GM12892 (cell line): ENCODE measurements at regions not wholly inside any gene's neighbourhood (a gene's known extent, or its start where the extent isn't known, plus 50 kb on each side); places are given as distances from the start of the nearest gene placed in this dataset.

Experiments used
- DNase-seq: peaks from one replicate; pipeline ENCODE4 v3.0.0; 2011; ENCODE audit not compliant: insufficient read length
- FAIRE-seq: peaks from 2 replicates; lab custom pipeline; 2011; peaks lifted over from hg19 to GRCh38; lab: Jason Lieb, UNC
- POLR2A ChIP-seq: IDR thresholded peaks from 2 replicates; pipeline ENCODE4 v1.6.1; 2011; ENCODE audit warnings: low read depth, low read length, control low read depth
- POLR2AphosphoS5 ChIP-seq: IDR thresholded peaks from 2 replicates; pipeline ENCODE4 v1.6.1; 2011; ENCODE audit warnings: low read depth, low read length, control low read depth
- TAF1 ChIP-seq: IDR thresholded peaks from 2 replicates; pipeline ENCODE4 v1.6.1; 2011; ENCODE audit warnings: low read depth, mild to moderate bottlenecking, control low read depth, low read length, borderline replicate concordance

- TF ChIP-seq POLR2AphosphoS5 (no peak), TAF1 (no peak), POLR2A (no peak)
- FAIRE-seq = no peak
- no peak for DNase-seq
These were observed 73.8 kb upstream of the BMPER start for GRCh38 chr7:33831389-33832141.

DNA sequence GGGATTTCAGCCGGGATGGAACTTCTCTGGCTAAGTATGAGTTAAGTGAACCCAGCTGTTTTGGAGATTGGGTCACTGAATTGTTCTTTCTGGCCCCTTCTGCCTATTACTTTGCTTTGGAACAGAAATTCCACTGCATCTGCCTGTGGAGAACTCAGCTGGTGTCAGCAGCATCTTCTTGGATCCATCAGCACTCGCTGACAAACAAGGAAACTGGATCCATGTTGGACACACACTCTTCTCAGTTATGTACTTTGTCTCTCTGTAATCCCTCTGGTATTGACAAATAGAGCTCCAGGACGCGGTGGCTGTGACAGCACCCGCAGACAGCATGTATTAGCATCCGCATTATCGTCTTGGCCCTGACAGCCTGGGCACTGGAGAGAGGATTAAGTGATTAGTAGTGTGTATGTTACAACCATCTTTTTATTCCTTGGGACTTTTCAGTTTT is 73.0 kb upstream of the BMPER start:
- no peak for TF ChIP-seq POLR2AphosphoS5
- TF ChIP-seq POLR2A = no peak
- TF ChIP-seq TAF1 = no peak
- no peak for DNase-seq
- FAIRE-seq = no peak

DNA sequence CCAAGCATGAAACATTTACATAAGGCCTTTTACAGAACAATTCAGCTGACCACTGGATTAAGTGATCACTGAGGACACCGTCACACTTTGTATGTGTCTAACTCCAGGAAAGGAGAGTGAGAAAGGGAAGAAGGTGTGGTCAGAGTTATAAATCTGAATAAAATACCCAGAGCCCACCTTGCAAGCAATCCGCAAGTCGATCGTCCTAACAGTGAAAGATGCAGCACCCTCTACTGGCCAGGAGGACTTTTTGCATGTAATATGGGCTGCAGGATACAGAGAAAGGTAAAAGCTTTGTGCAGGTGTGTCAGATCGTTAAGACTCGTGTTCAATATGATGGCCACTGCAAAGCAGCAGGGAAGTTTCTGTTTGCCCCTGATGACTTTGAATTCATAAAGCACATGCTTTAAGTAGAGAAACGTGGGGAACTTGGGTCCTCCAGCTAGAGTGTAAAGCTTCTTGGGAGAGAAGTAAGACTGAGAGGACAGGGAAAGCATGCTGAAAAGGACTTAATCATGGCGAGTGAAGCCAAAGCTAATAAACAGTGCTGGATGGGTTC is 68.5 kb upstream of the BMPER start:
- no peak for TF ChIP-seq POLR2AphosphoS5
- TF ChIP-seq POLR2A = no peak
- no peak for TF ChIP-seq TAF1
- DNase-seq (no peak), FAIRE-seq (no peak)

- TF ChIP-seq POLR2AphosphoS5 (no peak), POLR2A (no peak), TAF1 (no peak)
- DNase-seq (no peak), FAIRE-seq (no peak)
These were observed 67.9 kb upstream of the BMPER start for GRCh38 chr7:33837356-33837851.

- DNase-seq (no peak), FAIRE-seq (no peak)
- TF ChIP-seq TAF1 (no peak), POLR2AphosphoS5 (no peak), POLR2A (no peak)
These were observed 64.3 kb upstream of the BMPER start for GRCh38 chr7:33841031-33841430.

- DNase-seq (no peak), FAIRE-seq (no peak)
- TF ChIP-seq POLR2A (no peak), POLR2AphosphoS5 (no peak), TAF1 (no peak)
These were observed 63.6 kb upstream of the BMPER start for GRCh38 chr7:33841705-33842129.

GRCh38 chr7:33842150-33842549 is 63.2 kb upstream of the BMPER start:
- no peak for TF ChIP-seq TAF1
- TF ChIP-seq POLR2AphosphoS5 = no peak
- TF ChIP-seq POLR2A = no peak
- DNase-seq (no peak), FAIRE-seq (no peak)

- no peak for DNase-seq
- no peak for FAIRE-seq
- TF ChIP-seq POLR2AphosphoS5 = no peak
- no peak for TF ChIP-seq POLR2A
- no peak for TF ChIP-seq TAF1
These were observed 59.3 kb upstream of the BMPER start for GRCh38 chr7:33845991-33846509.

GRCh38 chr7:33849004-33849403 is 56.3 kb upstream of the BMPER start:
- no peak for FAIRE-seq
- DNase-seq = no peak
- no peak for TF ChIP-seq POLR2AphosphoS5

DNA sequence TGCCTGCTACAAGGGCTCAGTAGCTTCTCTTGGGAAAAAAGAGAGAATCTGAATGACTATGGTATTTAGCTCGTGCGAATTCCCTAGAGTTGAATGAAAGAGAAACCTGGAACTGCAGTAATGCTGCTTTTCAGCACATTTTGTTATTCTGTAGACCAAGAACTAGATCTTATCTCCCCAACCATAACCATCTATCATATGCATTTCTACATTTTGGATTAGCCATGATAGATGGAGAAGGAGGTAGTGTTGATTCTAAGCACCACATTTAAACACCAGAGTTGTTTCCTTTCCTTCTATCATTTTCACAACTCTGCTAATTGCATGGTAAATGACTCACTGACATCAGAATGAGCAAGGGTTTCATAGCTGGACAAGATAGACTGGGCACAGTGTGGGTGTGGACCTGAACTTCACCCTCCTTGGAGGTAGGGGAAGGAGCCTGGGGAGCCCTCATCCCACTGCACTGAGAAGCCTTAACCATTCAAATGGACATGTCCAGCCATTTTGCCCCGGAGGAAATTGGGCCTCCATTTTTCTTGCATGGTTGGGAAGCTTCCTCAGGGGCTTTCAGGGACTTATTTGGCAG is 55.3 kb upstream of the BMPER start:
- DNase-seq = no peak
- FAIRE-seq = no peak
- TF ChIP-seq TAF1 (no peak), POLR2AphosphoS5 (no peak), POLR2A (no peak)

- TF ChIP-seq POLR2A = no peak
- no peak for TF ChIP-seq POLR2AphosphoS5
- no peak for TF ChIP-seq TAF1
- DNase-seq = no peak
- no peak for FAIRE-seq
These were observed 54.6 kb upstream of the BMPER start for GRCh38 chr7:33850768-33851167.

DNA sequence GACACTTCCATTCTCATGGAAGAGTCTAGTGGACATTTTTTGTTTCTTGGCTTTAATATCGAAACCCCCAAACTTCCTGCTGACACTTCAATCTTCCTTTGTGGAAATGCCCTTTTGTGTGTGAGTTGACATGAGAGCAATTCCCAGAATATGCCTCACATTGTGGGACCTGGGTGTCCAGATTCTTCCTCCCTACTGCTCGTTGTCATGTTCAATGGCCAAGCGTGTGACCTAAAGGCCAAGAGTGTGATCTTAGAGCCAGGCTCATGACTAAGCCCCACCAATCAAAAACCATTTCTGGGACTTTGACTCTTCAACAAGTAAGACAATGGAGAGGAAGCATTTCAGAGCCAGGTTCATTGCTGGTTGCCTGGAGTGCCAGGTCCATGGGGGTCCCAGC is 52.5 kb upstream of the BMPER start:
- no peak for FAIRE-seq

More for the DNA sequence above, 52.5 kb upstream of the BMPER start:
- DNase-seq = no peak
- TF ChIP-seq POLR2A = no peak
- no peak for TF ChIP-seq POLR2AphosphoS5
- no peak for TF ChIP-seq TAF1
